GM12873 (cell line): ENCODE measurements at regions not wholly inside any gene's neighbourhood (a gene's known extent, or its start where the extent isn't known, plus 50 kb on each side); places are given as distances from the start of the nearest gene placed in this dataset.

Experiments
- CTCF ChIP-seq: IDR thresholded peaks from 2 replicates; pipeline ENCODE4 v1.5.1; 2012; ENCODE audit warnings: low read depth, mild to moderate bottlenecking, moderate library complexity, low read length, control low read depth; ENCODE audit not compliant: insufficient read depth; ENCODE audit errors: missing control alignments

- TF ChIP-seq CTCF = no peak
These were observed 112.5 kb downstream of the TENT4A start for GRCh38 chr5:6825678-6826244.

DNA sequence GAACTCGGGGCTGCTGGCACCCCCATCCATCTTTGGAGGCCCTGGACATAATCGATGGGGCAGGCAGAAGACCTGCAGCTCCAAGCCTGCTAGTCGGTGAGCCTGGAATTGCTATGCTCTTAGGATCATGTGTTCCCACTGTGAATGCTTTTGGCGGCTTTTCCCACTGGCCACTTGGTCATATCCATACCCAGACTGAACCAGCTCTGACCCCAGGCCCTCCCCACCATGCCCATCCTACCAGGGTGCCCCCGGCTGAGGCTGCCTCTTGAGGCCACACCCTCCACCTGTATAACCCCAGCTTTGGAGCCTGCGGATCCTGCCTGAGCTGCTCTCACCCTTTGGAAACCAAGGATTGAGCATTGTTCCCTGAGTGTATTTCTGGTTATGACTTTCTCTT, 113.5 kb downstream of the TENT4A start:
- no peak for TF ChIP-seq CTCF

DNA sequence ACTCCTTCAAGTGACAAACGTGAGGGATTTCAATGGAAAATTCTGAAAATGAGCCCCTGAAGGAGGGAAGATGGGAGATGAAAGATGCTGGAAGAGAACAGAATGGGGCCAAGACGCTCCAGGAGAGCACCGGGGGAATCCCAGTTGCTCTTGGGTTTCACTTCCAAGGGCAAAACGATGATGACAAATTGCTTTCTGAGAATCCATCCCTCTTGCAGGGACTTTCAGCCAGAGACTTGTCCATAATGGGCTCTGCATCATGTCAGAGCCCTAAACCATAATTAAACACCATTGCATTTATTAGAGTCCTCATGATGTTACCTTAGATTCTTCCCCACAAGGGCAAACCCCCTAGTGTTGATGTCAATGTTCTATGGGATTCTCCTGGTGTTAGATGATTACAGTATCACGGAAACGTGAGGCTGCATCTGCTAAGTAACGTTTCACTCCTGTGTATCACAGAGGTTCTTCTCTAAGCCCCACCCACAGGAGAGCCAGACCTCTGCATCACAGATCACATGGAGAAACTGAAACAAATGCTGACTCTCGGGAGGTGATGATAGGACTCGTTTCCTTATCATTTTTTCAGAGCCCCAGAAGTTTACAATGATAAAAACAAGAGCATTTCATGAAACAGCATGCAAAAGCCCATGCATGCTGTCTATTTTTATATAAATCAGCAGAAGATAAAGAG, 114.4 kb downstream of the TENT4A start:
- TF ChIP-seq CTCF = no peak

DNA sequence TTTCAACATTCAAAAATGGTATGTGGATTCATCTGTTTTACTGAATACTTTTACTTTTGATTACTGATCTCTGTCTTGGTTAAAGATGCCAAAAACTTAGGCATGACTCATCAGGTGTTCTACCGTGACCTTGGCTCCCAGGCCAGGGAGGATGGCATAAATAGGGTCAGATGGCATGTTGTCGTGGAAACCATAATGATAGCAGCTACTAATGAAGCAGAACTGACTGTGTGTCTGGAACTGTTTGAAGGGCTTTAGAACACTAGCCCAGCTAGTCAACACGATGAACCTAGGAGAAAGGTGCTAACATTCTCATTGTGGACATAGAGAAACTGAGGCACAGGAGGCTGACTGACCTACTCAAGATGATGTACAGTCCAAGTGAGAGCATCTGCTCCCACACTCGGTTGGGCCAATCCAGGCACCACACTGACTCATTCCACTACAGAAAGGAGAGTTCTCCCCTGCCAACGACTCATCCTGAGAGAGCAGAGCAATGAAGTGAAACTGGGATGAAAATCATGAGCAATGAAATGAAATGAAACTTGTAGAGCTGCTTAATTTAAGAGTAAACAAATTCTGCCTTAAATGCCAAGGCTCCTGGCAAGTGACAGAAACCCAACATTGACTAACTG, 116.0 kb downstream of the TENT4A start:
- no peak for TF ChIP-seq CTCF

DNA sequence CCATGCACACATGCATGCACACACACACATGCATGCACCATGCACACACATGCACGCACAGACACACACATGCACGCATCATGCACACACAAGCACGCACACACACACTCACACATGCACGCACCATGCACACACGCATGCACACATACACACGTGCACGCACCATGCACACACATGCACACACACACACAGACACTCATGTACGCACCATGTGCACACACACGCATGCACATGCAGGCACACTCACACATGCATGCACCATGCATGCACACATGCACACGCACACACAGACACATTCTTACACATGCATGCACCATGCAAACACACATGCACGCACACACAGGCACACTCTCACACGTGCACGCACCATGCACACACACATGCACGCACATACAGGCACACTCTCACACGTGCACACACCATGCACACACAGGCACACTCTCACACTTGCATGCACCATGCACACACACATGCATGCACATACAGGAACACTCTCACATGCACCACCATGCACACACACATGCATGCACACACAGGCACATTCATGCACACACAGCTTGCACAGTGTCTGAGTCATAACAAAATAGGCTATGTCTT, 117.5 kb downstream of the TENT4A start:
- no peak for TF ChIP-seq CTCF

DNA sequence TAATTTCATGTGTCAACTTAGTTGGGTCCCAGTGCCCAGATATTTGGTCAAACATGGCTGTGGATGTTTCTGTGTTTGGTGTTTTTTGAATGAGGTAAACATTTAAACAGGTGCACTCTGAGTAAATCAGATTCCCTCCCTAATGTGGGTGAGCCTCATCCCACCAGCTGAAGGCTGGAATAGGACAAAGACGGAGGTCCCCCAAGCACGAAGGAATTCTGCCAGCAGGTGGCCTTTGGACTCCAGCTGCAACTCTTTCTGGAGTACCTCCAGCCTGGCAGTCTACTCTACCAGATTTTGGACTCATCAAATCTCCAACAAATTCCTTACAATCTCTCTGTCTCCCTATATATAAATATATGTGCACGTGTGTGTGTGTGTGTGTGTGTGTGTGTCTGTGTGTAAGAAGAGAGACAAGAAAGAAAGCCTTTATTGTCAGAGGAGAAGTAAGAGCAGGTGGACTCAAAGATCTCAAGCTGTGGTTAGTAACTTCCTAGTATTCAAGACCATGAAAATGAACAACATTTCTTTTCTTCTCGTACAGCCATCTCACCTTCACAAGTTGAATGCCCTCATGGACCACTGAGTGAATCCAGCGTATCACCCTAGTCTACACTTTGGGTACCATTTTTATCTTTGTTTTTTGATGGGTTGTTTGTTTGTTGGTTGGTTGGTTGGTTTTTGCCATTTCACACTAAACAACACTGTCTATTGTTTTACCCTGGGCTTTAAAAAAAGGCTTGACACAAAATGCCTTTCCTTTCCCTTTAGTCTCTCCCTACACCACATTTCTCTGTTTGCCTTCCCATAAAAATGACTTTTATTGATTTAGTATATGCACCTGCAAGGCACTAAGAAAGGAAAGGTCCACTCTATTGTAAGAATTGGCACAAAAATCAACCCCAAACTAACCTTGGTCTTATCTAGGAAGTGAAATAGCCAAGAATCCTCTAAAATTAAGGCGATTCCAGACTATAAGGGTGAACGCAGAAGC, 118.7 kb downstream of the TENT4A start:
- no peak for TF ChIP-seq CTCF
